ENCODE measurements at regions not wholly inside any gene's neighbourhood (a gene's known extent, or its start where the extent isn't known, plus 50 kb on each side); places are given as distances from the start of the nearest gene placed in this dataset.

DNA sequence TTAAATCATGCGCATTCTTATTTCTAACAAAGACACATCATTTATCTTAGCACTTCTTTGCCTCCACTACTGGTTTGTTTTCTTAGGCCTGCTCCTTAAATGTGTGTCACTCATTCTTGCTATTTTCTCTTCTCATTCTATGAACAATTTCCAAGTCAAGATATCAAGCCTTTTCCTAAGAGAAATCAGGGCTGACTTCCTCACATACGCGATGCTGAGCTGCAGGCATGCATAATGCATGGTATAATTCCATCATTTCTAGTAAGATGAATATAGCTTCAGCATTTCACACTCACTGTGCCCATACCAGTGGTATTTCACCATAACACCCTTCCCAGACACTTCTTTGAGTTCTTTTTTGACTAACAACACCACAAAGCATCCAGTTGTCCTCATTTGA lies 838.9 kb upstream of the DDX18 start:
- no peak overlapping the region for H3K27ac ChIP-seq (ENCODE audit: low read depth, low read length)
- H3K23me2 ChIP-seq (ENCODE audit: low read depth, low read length) = no peaks in the 10 kb centered on the region
- no peak overlapping the region for H3K23ac ChIP-seq (ENCODE audit: insufficient read length)
- no peaks in the 10 kb centered on the region for H3K79me2 ChIP-seq (ENCODE audit: control insufficient read depth in 1 of 2, insufficient read depth in 2 of 2, low read length in 2 of 2)
- no peak overlapping the region for H3K18ac ChIP-seq (ENCODE audit: extremely low read depth, low read length)
- no peak overlapping the region for H2AK5ac ChIP-seq (ENCODE audit: low read depth, low read length)
- H2BK12ac ChIP-seq (ENCODE audit: low read depth, low read length) = no peak overlapping the region
- H2AFZ ChIP-seq (ENCODE audit: low read length) = no peak overlapping the region
- 86% methylated on average over 3 of the region's 3 CpGs; no CpG with 5 or more reads in 1 of the 2 experiments for WGBS, 2 experiments (ENCODE audit: extremely low coverage in 1 of 2, insufficient coverage in 1 of 2, insufficient read length in 1 of 2, insufficient replicate concordance in 2 of 2, low coverage in 1 of 2, low lambda C conversion rate in 2 of 2, missing lambda C conversion rate in 1 of 2)
- no peaks in the 10 kb centered on the region for H3K27me3 ChIP-seq (replicated peaks in 1 of 4; ENCODE audit: control insufficient read depth in 3 of 4, extremely low read depth in 1 of 4, insufficient read depth in 3 of 4, low read length in 3 of 4)
- ChIA-PET POLR2A (ENCODE audit: partially characterized antibody) (no interaction called here), CTCF (ENCODE audit: partially characterized antibody) (no interaction called here)
- DNase-seq (ENCODE audit: low read depth in 1 of 2, low spot score in 2 of 2) (no peak), FAIRE-seq (no peak)
- peaks cover 0 to 3% (median 0%) of the 10 kb centered on the region in 4 experiments; a peak in 1 of 7 replicates for H3K4me1 ChIP-seq (replicated peaks in 1 of 4; ENCODE audit: control insufficient read depth in 3 of 4, insufficient read depth in 4 of 4, low read length in 3 of 4)
- no peak overlapping the region for H2BK15ac ChIP-seq (ENCODE audit: low read length)
- no peak overlapping the region for H2BK5ac ChIP-seq (ENCODE audit: low read depth, low read length)
- H3K4me3 ChIP-seq (ENCODE audit: extremely low read depth in 1 of 4, insufficient read depth in 2 of 4, low read depth in 3 of 4, low read length in 4 of 4) = no peak overlapping the region
- no peak overlapping the region for H3K56ac ChIP-seq (replicated peaks; ENCODE audit: insufficient read length, low read depth, low read length)
- no peaks in the 10 kb centered on the region for H4K20me1 ChIP-seq (replicated peaks in 1 of 2; ENCODE audit: control insufficient read depth in 1 of 2, insufficient read depth in 2 of 2, low read length in 2 of 2)
- H3K9ac ChIP-seq (replicated peaks in 1 of 4; ENCODE audit: extremely low read depth in 1 of 4, low read depth in 3 of 4, low read length in 3 of 4) = no peak overlapping the region
- H3K4ac ChIP-seq (replicated peaks; ENCODE audit: insufficient read length, low read depth, low read length) = no peak overlapping the region
- no peaks in the 10 kb centered on the region for H3K9me3 ChIP-seq (ENCODE audit: insufficient read depth in 2 of 2, low read depth in 1 of 2, low read length in 1 of 2)
- H3K79me1 ChIP-seq (ENCODE audit: low read depth, low read length) = no peaks in the 10 kb centered on the region
- H4K91ac ChIP-seq (replicated peaks; ENCODE audit: insufficient read length, low read length) = no peak overlapping the region
- TF ChIP-seq BCL11A (IDR thresholded peaks at IDR 0.05; ENCODE audit: low read depth in 2 of 2, low read length in 2 of 2) = no peak
- TF ChIP-seq SUZ12 (IDR thresholded peaks at IDR 0.05; ENCODE audit: low read length) = no peak
- no peak for TF ChIP-seq CBX5 (IDR thresholded peaks at IDR 0.05; ENCODE audit: low read depth, low read length)
- TF ChIP-seq CBX8 (IDR thresholded peaks at IDR 0.05; ENCODE audit: borderline replicate concordance, low read depth, low read length) = no peak
- H3K36me3 ChIP-seq (ENCODE audit: control insufficient read depth in 2 of 4, insufficient read depth in 4 of 4, low read length in 3 of 4) = no peaks in the 10 kb centered on the region
- no peak overlapping the region for H3K14ac ChIP-seq (ENCODE audit: insufficient read length)
- no peak overlapping the region for H2BK20ac ChIP-seq (ENCODE audit: low read length)
- H2BK120ac ChIP-seq (replicated peaks; ENCODE audit: low read depth, low read length) = no peak overlapping the region
- no peak overlapping the region for H4K5ac ChIP-seq (ENCODE audit: insufficient read length, low read depth, low read length)
- no peak overlapping the region for H3K4me2 ChIP-seq (ENCODE audit: insufficient read depth in 1 of 2, low read depth in 2 of 2, low read length in 2 of 2)
- no peak overlapping the region for H4K8ac ChIP-seq (ENCODE audit: extremely low read depth, insufficient read depth, low read length)
